Keratinocyte (primary cell): ENCODE measurements at regions not wholly inside any gene's neighbourhood (a gene's known extent, or its start where the extent isn't known, plus 50 kb on each side); places are given as distances from the start of the nearest gene placed in this dataset.

Experiments used
- DNase-seq: peaks from one replicate; pipeline ENCODE4 v3.0.0-alpha.2; 2011; ENCODE audit warnings: low read depth, missing footprints, low spot score
- FAIRE-seq: peaks from 2 replicates; lab custom pipeline; 2011; peaks lifted over from hg19 to GRCh38; lab: Jason Lieb, UNC
- H2AFZ ChIP-seq: 2 replicates; pipeline ENCODE4 v1.6.0; 2012; ENCODE audit warnings: low read length, control low read depth, inconsistent platforms; ENCODE audit not compliant: control insufficient read depth
- H3K27ac ChIP-seq: 2 replicates; pipeline ENCODE4 v1.5.1; 2011; ENCODE audit warnings: low read length; ENCODE audit not compliant: control insufficient read depth, insufficient read depth
- H3K27me3 ChIP-seq: 3 replicates; pipeline ENCODE4 v1.6.0; 2011; ENCODE audit warnings: low read length; ENCODE audit not compliant: control insufficient read depth, insufficient read depth; ENCODE audit errors: extremely low read depth
- H3K36me3 ChIP-seq, 2 experiments: 2 replicates in 1 of 2; 3 replicates in 1 of 2; pipeline ENCODE4 v1.5.1; 2011; ENCODE audit warnings: low read length in 2 of 2, mild to moderate bottlenecking in 1 of 2; ENCODE audit not compliant: control insufficient read depth in 2 of 2, insufficient read depth in 2 of 2; ENCODE audit errors: extremely low read depth in 1 of 2
- H3K4me1 ChIP-seq: 3 replicates; pipeline ENCODE4 v1.5.1; 2011; ENCODE audit warnings: low read length; ENCODE audit not compliant: control insufficient read depth, insufficient read depth; ENCODE audit errors: extremely low read depth
- H3K4me2 ChIP-seq: 3 replicates; pipeline ENCODE4 v1.6.0; 2011; ENCODE audit warnings: low read depth, low read length; ENCODE audit not compliant: control insufficient read depth, insufficient read depth; ENCODE audit errors: extremely low read depth
- H3K4me3 ChIP-seq, 3 experiments: fragments of 200-600 bp in 1 of 3; sonication (generic) in 1 of 3; 2 replicates in 2 of 3; 3 replicates in 1 of 3; pipeline ENCODE4 v1.5.1; 2011 to 2016; ENCODE audit warnings: low read length in 3 of 3, mild to moderate bottlenecking in 3 of 3, control low read depth in 2 of 3, inconsistent platforms in 1 of 3, low read depth in 1 of 3, mixed read lengths in 1 of 3, mixed run types in 1 of 3, moderate library complexity in 1 of 3; ENCODE audit not compliant: control insufficient read depth in 2 of 3, insufficient read depth in 2 of 3; ENCODE audit errors: extremely low read depth in 1 of 3
- H3K79me2 ChIP-seq: 2 replicates; pipeline ENCODE4 v1.6.0; 2012; ENCODE audit warnings: low read length; ENCODE audit not compliant: control insufficient read depth, insufficient read depth
- H3K9ac ChIP-seq: 3 replicates; pipeline ENCODE4 v1.6.0; 2011; ENCODE audit warnings: low read length; ENCODE audit not compliant: control insufficient read depth, insufficient read depth; ENCODE audit errors: extremely low read depth
- H3K9me1 ChIP-seq: 3 replicates; pipeline ENCODE4 v1.6.0; 2011; ENCODE audit warnings: low read length; ENCODE audit not compliant: control insufficient read depth, insufficient read depth; ENCODE audit errors: extremely low read depth
- H3K9me3 ChIP-seq: 2 replicates; pipeline ENCODE4 v1.5.1; 2012; ENCODE audit warnings: low read depth, low read length; ENCODE audit not compliant: control insufficient read depth
- H4K20me1 ChIP-seq: 3 replicates; pipeline ENCODE4 v1.6.0; 2011; ENCODE audit warnings: low read length; ENCODE audit not compliant: control insufficient read depth, insufficient read depth; ENCODE audit errors: extremely low read depth
- EZH2 ChIP-seq: IDR thresholded peaks from one replicate; pipeline ENCODE4 v1.6.1; 2012; ENCODE audit warnings: inconsistent platforms, mild to moderate bottlenecking, low read length, moderate library complexity
- dilution Hi-C: fragments of 300-500 bp; cut with MboI; formaldehyde crosslinking; loops from one replicate; pipeline ENCODE4 v1.7.0; 2020; ENCODE audit warnings: low sequenced_read_pairs; ENCODE audit not compliant: extremely low pct_ligation_motif_present
- TF ChIP-seq, protein P1 (sequence below), 3 experiments: IDR thresholded peaks in 1 of 3; conservative IDR thresholded peaks in 1 of 3; optimal IDR thresholded peaks in 1 of 3; 2 replicates in 2 of 3; 3 replicates in 1 of 3; pipeline versions ENCODE3 to v1.5.1; 2011; ENCODE audit warnings: low read length in 3 of 3, mild to moderate bottlenecking in 3 of 3, moderate library complexity in 2 of 3, control low read depth in 1 of 3, inconsistent platforms in 1 of 3; ENCODE audit not compliant: insufficient read depth in 2 of 3; ENCODE audit errors: extremely low read depth in 1 of 3

DNA sequence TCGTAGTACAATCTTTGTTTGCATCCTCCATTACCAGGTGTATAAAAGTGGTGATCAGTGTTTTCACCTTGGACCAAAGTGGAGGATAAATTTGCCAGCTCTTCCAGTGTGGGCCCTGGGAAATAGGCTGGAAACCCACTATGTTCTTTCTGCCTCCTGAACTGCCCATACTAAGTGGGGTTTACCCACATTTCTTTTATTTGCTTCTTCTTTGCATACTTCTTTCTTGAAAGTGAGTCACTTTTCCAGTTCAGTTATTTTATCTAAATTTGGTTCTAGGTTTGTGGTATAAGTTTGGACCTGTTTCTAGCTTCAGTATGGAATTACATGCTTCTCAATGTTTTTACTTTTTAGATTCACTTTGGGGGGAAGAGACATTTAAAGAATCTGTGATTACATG is 126.2 kb upstream of the ACBD5 start:
- H3K36me3 ChIP-seq: no peaks in the 10 kb centered on the region
- no peak overlapping the region for H3K4me2 ChIP-seq
- no peaks in the 10 kb centered on the region for H3K4me1 ChIP-seq
- H3K9ac ChIP-seq: no peak overlapping the region
- H2AFZ ChIP-seq: no peak overlapping the region
- no peaks in the 10 kb centered on the region for H3K27me3 ChIP-seq
- TF ChIP-seq, protein P1, sequence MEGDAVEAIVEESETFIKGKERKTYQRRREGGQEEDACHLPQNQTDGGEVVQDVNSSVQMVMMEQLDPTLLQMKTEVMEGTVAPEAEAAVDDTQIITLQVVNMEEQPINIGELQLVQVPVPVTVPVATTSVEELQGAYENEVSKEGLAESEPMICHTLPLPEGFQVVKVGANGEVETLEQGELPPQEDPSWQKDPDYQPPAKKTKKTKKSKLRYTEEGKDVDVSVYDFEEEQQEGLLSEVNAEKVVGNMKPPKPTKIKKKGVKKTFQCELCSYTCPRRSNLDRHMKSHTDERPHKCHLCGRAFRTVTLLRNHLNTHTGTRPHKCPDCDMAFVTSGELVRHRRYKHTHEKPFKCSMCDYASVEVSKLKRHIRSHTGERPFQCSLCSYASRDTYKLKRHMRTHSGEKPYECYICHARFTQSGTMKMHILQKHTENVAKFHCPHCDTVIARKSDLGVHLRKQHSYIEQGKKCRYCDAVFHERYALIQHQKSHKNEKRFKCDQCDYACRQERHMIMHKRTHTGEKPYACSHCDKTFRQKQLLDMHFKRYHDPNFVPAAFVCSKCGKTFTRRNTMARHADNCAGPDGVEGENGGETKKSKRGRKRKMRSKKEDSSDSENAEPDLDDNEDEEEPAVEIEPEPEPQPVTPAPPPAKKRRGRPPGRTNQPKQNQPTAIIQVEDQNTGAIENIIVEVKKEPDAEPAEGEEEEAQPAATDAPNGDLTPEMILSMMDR (optimal IDR thresholded peaks at IDR 0.05 in 1 of 3, IDR thresholded peaks at IDR 0.05 in 1 of 3, conservative IDR thresholded peaks at IDR 0.05 in 1 of 3; ENCODE audit: extremely low read depth in 1 of 3, insufficient read depth in 2 of 3, low read length in 3 of 3): no peak
- TF ChIP-seq EZH2: no peak
- dilution Hi-C loops: no loop called here
- H4K20me1 ChIP-seq: no peaks in the 10 kb centered on the region
- H3K9me1 ChIP-seq: no peaks in the 10 kb centered on the region
- no peak overlapping the region for H3K27ac ChIP-seq
- no peaks in the 10 kb centered on the region for H3K79me2 ChIP-seq
- H3K9me3 ChIP-seq: no peaks in the 10 kb centered on the region
- H3K4me3 ChIP-seq: no peak overlapping the region
- DNase-seq (no peak), FAIRE-seq (no peak)

DNA sequence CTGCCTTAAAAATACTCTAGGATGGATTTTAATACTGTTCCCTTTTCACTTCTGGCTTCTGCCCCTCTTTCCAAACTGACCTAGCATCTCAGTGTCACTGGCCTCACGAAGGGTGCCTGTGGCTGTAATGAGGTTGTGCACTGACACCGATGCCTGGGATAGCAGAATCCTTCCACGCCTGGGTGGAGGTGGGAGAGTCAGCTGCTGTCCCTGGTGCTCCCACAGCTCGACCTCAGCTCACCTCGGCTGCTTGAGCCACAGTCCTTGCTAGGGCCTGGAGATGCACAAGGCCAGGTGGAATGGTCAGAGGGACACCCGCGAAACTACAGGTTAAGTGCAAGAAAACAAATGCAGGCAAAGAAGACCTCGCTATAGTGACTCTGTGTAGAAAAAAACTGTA is 123.4 kb upstream of the ACBD5 start:
- H3K27me3 ChIP-seq: no peaks in the 10 kb centered on the region
- no peak for TF ChIP-seq EZH2
- TF ChIP-seq, protein P1 (optimal IDR thresholded peaks at IDR 0.05 in 1 of 3, IDR thresholded peaks at IDR 0.05 in 1 of 3, conservative IDR thresholded peaks at IDR 0.05 in 1 of 3; ENCODE audit: extremely low read depth in 1 of 3, insufficient read depth in 2 of 3, low read length in 3 of 3): no peak
- H3K27ac ChIP-seq: no peak overlapping the region
- no peaks in the 10 kb centered on the region for H3K79me2 ChIP-seq
- no peaks in the 10 kb centered on the region for H3K36me3 ChIP-seq
- FAIRE-seq (no peak), DNase-seq (no peak)
- H4K20me1 ChIP-seq: no peaks in the 10 kb centered on the region
- H3K4me2 ChIP-seq: no peak overlapping the region
- H3K9ac ChIP-seq: no peak overlapping the region
- H2AFZ ChIP-seq: no peak overlapping the region
- no peaks in the 10 kb centered on the region for H3K9me1 ChIP-seq
- no peaks in the 10 kb centered on the region for H3K9me3 ChIP-seq
- dilution Hi-C loops: no loop called here
- no peaks in the 10 kb centered on the region for H3K4me1 ChIP-seq
- H3K4me3 ChIP-seq: no peak overlapping the region
